K562 (cell line): ENCODE measurements at regions not wholly inside any gene's neighbourhood (a gene's known extent, or its start where the extent isn't known, plus 50 kb on each side); places are given as distances from the start of the nearest gene placed in this dataset.

Source experiments
- ATAC-seq: fragments of 200-7000 bp; cut with Tn5 transposase; 3 replicates; pipeline ENCODE4 v1.9.1; 2020; ENCODE audit warnings: moderate library complexity
- BruUV-seq: library from RNA; stranded (reverse); fragments of 400-500 nt; replicated peaks from 2 replicates; lab custom pipeline; 2021; lab: Mats Ljungman, UMichigan
- CTCF ChIA-PET: fragments of 300-600 bp; formaldehyde crosslinking; extraction: SDS; loops from one replicate; lab custom pipeline; 2021; ENCODE audit warnings: low intra/inter-chr PET ratio; lab: Yijun Ruan, JAX
- POLR2A ChIA-PET: fragments of 300-600, 350-650 bp; sonication (Branson Sonifier 250); formaldehyde crosslinking; extraction: SDS; loops from one replicate; lab custom pipeline; 2021; ENCODE audit warnings: antibody characterized with exemption, inconsistent platforms; lab: Yijun Ruan, JAX
- DNase-seq, 4 experiments: peaks; one replicate each; pipeline versions ENCODE4 v3.0.0 to v3.0.0-alpha.2; 2011 to 2018; ENCODE audit warnings: low spot score in 3 of 4, mixed read lengths in 3 of 4; ENCODE audit errors: extremely low read depth in 1 of 4
- FAIRE-seq: peaks from 2 replicates; lab custom pipeline; 2011; peaks lifted over from hg19 to GRCh38; lab: Jason Lieb, UNC
- H2AFZ ChIP-seq: 2 replicates; pipeline ENCODE4 v1.6.0; 2011; ENCODE audit warnings: low read depth, low read length, control low read depth, inconsistent platforms
- H3K27ac ChIP-seq: fragments of 200-600 bp; 3 replicates; pipeline ENCODE4 v1.8.0; 2011; ENCODE audit warnings: low read depth, mild to moderate bottlenecking, control low read depth, inconsistent platforms, low read length, moderate library complexity, mixed read lengths; ENCODE audit errors: extremely low read depth
- H3K27me3 ChIP-seq, 2 experiments: fragments of 300-600 bp in 1 of 2; 2 replicates in 1 of 2; 3 replicates in 1 of 2; pipeline versions ENCODE4 v1.6.0 to v1.8.0; 2011; ENCODE audit warnings: inconsistent platforms in 2 of 2, low read length in 2 of 2, mild to moderate bottlenecking in 1 of 2, mixed read lengths in 1 of 2, moderate library complexity in 1 of 2; ENCODE audit not compliant: control insufficient read depth in 2 of 2, insufficient read depth in 2 of 2
- H3K36me3 ChIP-seq: fragments of 300-600 bp; 3 replicates; pipeline ENCODE4 v1.8.0; 2011; ENCODE audit warnings: mild to moderate bottlenecking, low read length, inconsistent platforms; ENCODE audit not compliant: control insufficient read depth, insufficient read depth
- H3K4me1 ChIP-seq, 2 experiments: fragments of 200-600 bp in 1 of 2; replicated peaks in 1 of 2; 2 replicates in 1 of 2; 3 replicates in 1 of 2; pipeline versions ENCODE4 v1.5.1 to v1.8.0; 2011; ENCODE audit warnings: inconsistent platforms in 2 of 2, low read length in 2 of 2, mild to moderate bottlenecking in 1 of 2, mixed read lengths in 1 of 2, moderate library complexity in 1 of 2; ENCODE audit not compliant: control insufficient read depth in 2 of 2, insufficient read depth in 2 of 2
- H3K4me2 ChIP-seq: 2 replicates; pipeline ENCODE4 v1.6.1; 2011; ENCODE audit warnings: low read length, control low read depth, inconsistent platforms, mixed read lengths; ENCODE audit not compliant: insufficient read depth
- H3K4me3 ChIP-seq: fragments of 200-600 bp; sonication (generic), shearing (Covaris generic); 2 replicates; pipeline ENCODE4 v1.5.1; 2016; ENCODE audit warnings: control low read depth, inconsistent platforms
- H3K79me2 ChIP-seq: fragments of 200-600 bp; 3 replicates; pipeline ENCODE4 v1.8.0; 2011; ENCODE audit warnings: low read length, inconsistent platforms; ENCODE audit not compliant: control insufficient read depth, insufficient read depth
- H3K9ac ChIP-seq, 2 experiments: 2 replicates each; pipeline versions ENCODE4 v1.6.0 to v1.6.1; 2011; ENCODE audit warnings: low read depth in 2 of 2, low read length in 2 of 2, control low read depth in 1 of 2, inconsistent platforms in 1 of 2, mild to moderate bottlenecking in 1 of 2, mixed read lengths in 1 of 2; ENCODE audit not compliant: insufficient read depth in 1 of 2
- H3K9me1 ChIP-seq: one replicate; pipeline ENCODE4 v1.6.0; 2011; ENCODE audit warnings: inconsistent platforms, mild to moderate bottlenecking, low read length, moderate library complexity; ENCODE audit not compliant: control insufficient read depth, insufficient read depth
- H3K9me3 ChIP-seq: replicated peaks from 2 replicates; pipeline ENCODE4 v1.5.1; 2011; ENCODE audit warnings: low read depth, low read length, inconsistent platforms; ENCODE audit not compliant: control insufficient read depth, insufficient read depth
- H4K20me1 ChIP-seq: replicated peaks from 2 replicates; pipeline ENCODE4 v1.6.1; 2011; ENCODE audit warnings: low read length, inconsistent platforms, mixed read lengths; ENCODE audit not compliant: control insufficient read depth, insufficient read depth
- ESRRB ChIP-seq: fragments of 250-450 bp; sonication (Bioruptor Pico); IDR thresholded peaks from 2 replicates; pipeline ENCODE4 v1.5.0; 2020; ENCODE audit warnings: mild to moderate bottlenecking, moderate library complexity, borderline replicate concordance
- ETS1 ChIP-seq: conservative IDR thresholded peaks from 2 replicates; pipeline ENCODE4 v1.6.1; 2011; ENCODE audit warnings: low read depth, mild to moderate bottlenecking, low read length; ENCODE audit not compliant: control insufficient read depth
- MTA3 ChIP-seq: fragments of 450-650 bp; formaldehyde crosslinking; IDR thresholded peaks from 2 replicates; pipeline ENCODE4 v1.6.1; 2017; ENCODE audit warnings: mild to moderate bottlenecking, borderline replicate concordance
- MYBL2 ChIP-seq, 2 experiments: fragments of 450-650 bp in 1 of 2; sonication (generic) in 1 of 2; formaldehyde crosslinking in 1 of 2; IDR thresholded peaks; 2 replicates each; pipeline versions ENCODE4 v1.6.1 to v1.8.1; 2017 to 2022; ENCODE audit warnings: borderline replicate concordance in 1 of 2, inconsistent platforms in 1 of 2, low read depth in 1 of 2, mild to moderate bottlenecking in 1 of 2, missing genetic modification reagents in 1 of 2, moderate library complexity in 1 of 2
- NFYB ChIP-seq: IDR thresholded peaks from 2 replicates; pipeline ENCODE4 v1.6.1; 2011; ENCODE audit warnings: mild to moderate bottlenecking, moderate library complexity; ENCODE audit not compliant: insufficient read length; ENCODE audit errors: extremely low read depth
- PTTG1 ChIP-seq: fragments of 450-650 bp; IDR thresholded peaks from 2 replicates; pipeline ENCODE4 v1.6.1; 2016; ENCODE audit warnings: low read depth, mild to moderate bottlenecking, missing genetic modification characterization, missing compliant biosample characterization
- SIRT6 ChIP-seq: IDR thresholded peaks from one replicate; pipeline ENCODE4 v1.6.1; 2012; ENCODE audit warnings: low read depth, mild to moderate bottlenecking, control low read depth, inconsistent platforms, low read length, moderate library complexity
- ZFPM2 ChIP-seq: fragments of 250-450 bp; sonication (Bioruptor Pico); IDR thresholded peaks from 2 replicates; pipeline ENCODE4 v1.5.1; 2022; ENCODE audit warnings: mild to moderate bottlenecking
- ZNF592 ChIP-seq: fragments of 450-650 bp; IDR thresholded peaks from 2 replicates; pipeline ENCODE4 v1.6.1; 2017; ENCODE audit warnings: antibody characterized with exemption, mild to moderate bottlenecking
- ZSCAN32 ChIP-seq: fragments of 450-650 bp; formaldehyde crosslinking; IDR thresholded peaks from 2 replicates; pipeline ENCODE4 v1.4.0; 2020; ENCODE audit warnings: mild to moderate bottlenecking, moderate library complexity
- WGBS: fragments of 100-300 bp; shearing (Covaris generic); methylation state at CpG from one replicate; pipeline ENCODE4 v1.1.6; 2016; ENCODE audit warnings: low coverage, mixed read lengths; ENCODE audit not compliant: insufficient coverage; ENCODE audit errors: missing lambda C conversion rate; 5-methylcytosine and 5-hydroxymethylcytosine counted together
- in situ Hi-C: fragments of 300-500 bp; cut with MboI; formaldehyde crosslinking; loops from 4 replicates; pipeline ENCODE4 v1.15.0; 2018; ENCODE audit warnings: inconsistent platforms, mixed read lengths
- intact Hi-C: fragments of 100-400 bp; cut with micrococcal nuclease; formaldehyde crosslinking; loops from 2 replicates; pipeline ENCODE4 v1.14.2; 2022

- in situ Hi-C loops (no loop called here), intact Hi-C loops (no loop called here)
- 19% methylated on average over 3 of the region's 3 CpGs for WGBS
- ChIA-PET CTCF (no interaction called here), POLR2A (interaction anchor here (0.6 to 0.7 kb wide), 2 partner anchors 24 to 142 kb away, joined by 3 to 4 read pairs; no protein-coding TSS in a partner anchor)
- Histone ChIP-seq H3K27ac (no peak overlapping the region), H3K4me1 (peaks cover 0 to 6% of the 10 kb centered on the region in 2 experiments; a peak in 1 of 5 replicates), H2AFZ (no peak overlapping the region), H3K4me2 (no peak overlapping the region), H3K9me1 (no peaks in the 10 kb centered on the region), H4K20me1 (no peaks in the 10 kb centered on the region), H3K27me3 (no peaks in the 10 kb centered on the region), H3K79me2 (no peaks in the 10 kb centered on the region), H3K9ac (no peak overlapping the region)
- no peak for ATAC-seq
- TF ChIP-seq ZSCAN32 (CRISPR knock-in tag) (no peak), ESRRB (CRISPR knock-in tag) (no peak), MYBL2 (IDR thresholded peaks at IDR 0.05; ENCODE audit: low read depth) (no peak), MYBL2 (CRISPR knock-in tag; IDR thresholded peaks at IDR 0.05; ENCODE audit: borderline replicate concordance) (no peak), MTA3 (no peak), ZFPM2 (CRISPR knock-in tag) (no peak), NFYB (no peak), PTTG1 (no peak), ETS1 (no peak), ZNF592 (no peak), SIRT6 (no peak)
- TF ChIP-seq, all 486 proteins: peak for 0
- DNase-seq (no peak), FAIRE-seq (no peak)
- BruUV-seq, result no TSS peak
- Histone ChIP-seq H3K36me3 (no peaks in the 10 kb centered on the region), H3K4me3 (no peak overlapping the region), H3K9me3 (no peaks in the 10 kb centered on the region)
Measured at GRCh38 chr2:58502931-58503330, 261.8 kb upstream of the FANCL start.
